ENCODE measurements at regions not wholly inside any gene's neighbourhood (a gene's known extent, or its start where the extent isn't known, plus 50 kb on each side); places are given as distances from the start of the nearest gene placed in this dataset.

DNA sequence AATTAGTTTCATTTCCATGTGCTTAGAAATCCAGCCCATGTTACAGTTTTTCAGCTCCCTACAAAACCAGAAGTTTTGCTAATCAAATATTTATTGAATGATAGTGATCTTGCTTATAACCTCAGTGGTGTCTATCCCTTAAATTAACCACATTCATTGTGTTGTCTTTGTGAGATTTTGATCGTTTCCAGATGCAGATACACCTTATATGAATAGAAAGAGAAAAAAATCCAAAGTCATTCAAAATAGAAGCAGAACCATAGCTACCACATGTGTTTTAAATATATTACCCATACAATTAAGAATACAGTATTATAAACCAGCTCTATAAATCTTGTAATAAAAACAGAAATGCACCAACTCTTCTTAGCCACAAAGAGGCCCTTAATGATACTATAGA, 60.6 kb upstream of the RREB1 start:
- TF ChIP-seq CTCF (IDR thresholded peaks at IDR 0.05; ENCODE audit: low read length): no peak
- TF ChIP-seq EZH2 (IDR thresholded peaks at IDR 0.05; ENCODE audit: borderline replicate concordance, low read length): no peak
